ENCODE measurements at regions not wholly inside any gene's neighbourhood (a gene's known extent, or its start where the extent isn't known, plus 50 kb on each side); places are given as distances from the start of the nearest gene placed in this dataset.

DNA sequence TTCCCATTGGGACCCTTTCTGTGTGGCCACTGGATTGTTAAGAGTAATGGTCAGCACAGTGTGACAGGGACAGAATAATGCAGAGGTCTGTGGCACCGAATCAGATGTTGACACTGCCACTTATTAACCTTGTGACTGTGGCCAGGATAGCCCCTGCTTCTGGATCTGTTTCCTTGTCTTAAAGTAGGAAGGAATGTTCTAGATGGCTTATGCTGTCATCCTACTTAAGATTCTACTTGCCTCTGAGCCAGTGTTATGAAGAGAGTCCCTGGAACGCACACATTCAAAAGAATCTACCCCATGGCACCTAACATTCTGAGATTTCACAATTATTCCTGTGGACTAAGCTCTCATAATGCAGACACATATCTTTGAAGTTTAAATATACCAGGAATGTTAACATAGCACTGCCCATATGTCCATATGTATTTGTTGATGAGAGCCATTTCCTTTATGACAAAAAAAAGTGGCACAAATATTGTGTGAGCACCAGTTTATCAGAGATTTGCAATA is 612.7 kb downstream of the TLR4 start:
- DNase-seq (no peak), ATAC-seq (replicated peaks) (no peak)
- Mint-ChIP-seq H3K4me3 (no peak overlapping the region), H3K4me1 (no peaks in the 10 kb centered on the region), H3K27ac (no peak overlapping the region), H3K27me3 (peaks cover 0 to 5% of the 10 kb centered on the region in 2 donors), H3K9me3 (no peaks in the 10 kb centered on the region), H3K36me3 (no peaks in the 10 kb centered on the region)

DNA sequence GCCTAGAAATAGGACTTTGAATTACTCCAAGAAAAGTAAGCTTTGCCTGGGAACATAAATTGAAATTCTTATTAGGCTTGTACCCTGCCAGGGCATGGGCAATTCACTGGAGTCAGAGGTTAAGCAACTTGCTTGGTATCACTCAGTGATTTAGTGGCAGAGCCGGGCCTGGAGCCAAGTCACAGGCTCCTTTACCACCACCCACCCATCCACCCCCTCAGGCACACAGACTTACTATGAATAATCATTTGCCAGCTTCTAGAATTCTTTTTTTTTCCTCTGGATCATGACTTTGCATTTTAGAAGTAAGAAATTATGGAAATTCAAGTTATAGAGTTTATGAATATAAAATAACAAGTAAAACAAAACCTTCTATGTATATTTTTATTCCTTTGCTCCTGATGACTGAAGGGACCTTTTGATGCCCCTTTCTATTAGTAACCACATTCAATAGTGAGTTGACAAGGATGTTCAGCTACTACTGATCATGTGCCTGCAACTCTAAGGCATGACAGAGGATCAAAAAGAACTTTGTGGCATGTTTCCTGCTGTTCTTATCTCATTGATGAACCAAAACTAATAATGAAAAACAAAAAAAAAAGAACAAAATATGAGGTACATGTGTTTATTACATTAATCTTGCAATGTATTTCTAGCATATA is 614.7 kb downstream of the TLR4 start:
- no peak overlapping the region for H3K4me3 Mint-ChIP-seq
- DNase-seq (no peak), ATAC-seq (replicated peaks) (no peak)
- peaks cover 0 to 3% of the 10 kb centered on the region in 2 donors for H3K27me3 Mint-ChIP-seq
- no peak overlapping the region for H3K27ac Mint-ChIP-seq
- no peaks in the 10 kb centered on the region for H3K9me3 Mint-ChIP-seq
- no peaks in the 10 kb centered on the region for H3K4me1 Mint-ChIP-seq
- H3K36me3 Mint-ChIP-seq: no peaks in the 10 kb centered on the region

DNA sequence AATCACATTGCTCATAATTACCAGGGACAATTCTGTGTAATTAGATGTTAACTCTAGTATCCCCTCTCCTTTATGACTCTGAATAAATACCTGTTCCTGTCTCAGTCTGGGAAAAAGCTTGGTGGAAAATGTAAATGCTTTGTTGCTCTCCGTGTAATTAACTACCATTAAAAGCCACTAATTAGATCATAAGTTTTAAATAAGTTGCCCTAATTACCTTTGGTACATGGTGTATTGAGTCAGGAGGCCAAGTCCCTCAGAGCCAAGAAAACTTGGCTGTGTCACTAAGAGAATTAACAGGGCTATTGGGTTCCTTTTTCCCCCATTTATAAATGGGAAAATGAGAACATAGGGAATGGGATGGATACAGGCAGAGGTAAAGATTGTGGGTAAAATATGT is 617.6 kb downstream of the TLR4 start:
- DNase-seq (no peak), ATAC-seq (replicated peaks) (no peak)
- no peak overlapping the region for H3K4me3 Mint-ChIP-seq
- H3K27me3 Mint-ChIP-seq: no peaks in the 10 kb centered on the region
- H3K4me1 Mint-ChIP-seq: no peaks in the 10 kb centered on the region
- no peaks in the 10 kb centered on the region for H3K36me3 Mint-ChIP-seq
- no peaks in the 10 kb centered on the region for H3K9me3 Mint-ChIP-seq
- H3K27ac Mint-ChIP-seq: no peak overlapping the region

DNA sequence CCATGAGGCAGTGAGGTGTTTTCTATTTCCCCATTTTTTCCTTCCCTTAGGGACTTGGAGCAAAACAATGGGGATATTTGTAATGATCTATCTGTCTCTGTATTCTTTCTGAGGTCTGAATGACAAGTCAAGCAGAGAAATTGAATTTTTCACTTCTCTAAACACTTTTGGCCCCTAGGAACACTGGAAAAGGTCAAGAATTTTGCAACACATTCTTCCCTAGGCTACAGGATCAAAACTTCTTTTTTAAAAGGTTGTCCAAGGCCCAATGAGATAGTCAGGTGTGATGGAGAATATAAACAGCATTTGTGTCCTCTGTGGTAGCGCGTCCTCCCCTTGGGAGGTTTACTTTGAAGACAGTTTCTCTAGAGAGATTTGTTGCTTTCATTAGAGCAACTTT is 620.5 kb downstream of the TLR4 start:
- no peaks in the 10 kb centered on the region for H3K4me1 Mint-ChIP-seq
- no peak for DNase-seq
- H3K4me3 Mint-ChIP-seq: no peak overlapping the region
- no peaks in the 10 kb centered on the region for H3K9me3 Mint-ChIP-seq
- H3K27me3 Mint-ChIP-seq: no peaks in the 10 kb centered on the region
- H3K36me3 Mint-ChIP-seq: no peaks in the 10 kb centered on the region
- H3K27ac Mint-ChIP-seq: no peak overlapping the region
- no peak for ATAC-seq (replicated peaks)

DNA sequence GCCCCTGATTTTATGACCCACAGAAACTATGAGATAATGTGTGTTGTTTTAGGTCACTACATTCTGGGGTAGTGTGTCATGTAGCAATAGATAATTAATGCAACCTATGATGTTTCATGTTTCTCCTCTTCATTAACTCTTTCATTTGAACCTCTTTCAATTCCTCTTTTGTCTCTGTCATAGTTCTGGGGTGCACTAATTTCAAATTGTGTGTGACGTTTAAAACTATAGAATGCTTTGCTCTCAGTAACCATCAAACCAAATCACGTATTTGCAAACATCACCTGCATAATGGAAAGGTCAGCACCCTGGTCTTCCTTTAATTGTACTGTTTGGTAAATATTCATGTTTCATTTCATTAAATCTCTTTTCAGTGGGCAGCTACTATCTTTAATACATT is 621.6 kb downstream of the TLR4 start:
- Mint-ChIP-seq H3K4me1 (no peaks in the 10 kb centered on the region), H3K27me3 (no peaks in the 10 kb centered on the region), H3K36me3 (no peaks in the 10 kb centered on the region), H3K27ac (no peak overlapping the region), H3K9me3 (peaks cover 0 to 1% of the 10 kb centered on the region in 2 donors), H3K4me3 (no peak overlapping the region)
- ATAC-seq (replicated peaks) (no peak), DNase-seq (no peak)

DNA sequence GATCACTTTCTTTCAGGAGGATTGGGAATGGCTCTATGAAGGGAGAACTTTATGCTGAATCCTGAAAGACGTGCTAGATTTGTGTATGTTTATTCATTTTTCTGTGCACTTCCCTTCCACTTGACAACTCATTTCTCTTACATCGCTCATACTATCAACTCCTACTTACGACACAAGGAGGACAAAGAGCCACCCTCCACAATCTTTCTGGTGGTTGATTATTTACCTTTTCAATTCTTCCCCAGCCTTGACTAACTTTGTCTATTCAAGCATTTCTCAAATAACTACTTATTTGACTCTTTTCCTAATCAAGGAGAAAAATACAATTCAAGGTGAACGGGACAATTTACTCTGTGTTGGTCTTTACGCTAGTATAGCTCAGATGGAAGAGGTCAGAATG is 622.1 kb downstream of the TLR4 start:
- Mint-ChIP-seq H3K27ac (no peak overlapping the region), H3K9me3 (peaks cover 0 to 1% of the 10 kb centered on the region in 2 donors), H3K4me3 (no peak overlapping the region), H3K36me3 (no peaks in the 10 kb centered on the region), H3K27me3 (no peaks in the 10 kb centered on the region), H3K4me1 (no peaks in the 10 kb centered on the region)
- DNase-seq: no peak
- ATAC-seq (replicated peaks): no peak

DNA sequence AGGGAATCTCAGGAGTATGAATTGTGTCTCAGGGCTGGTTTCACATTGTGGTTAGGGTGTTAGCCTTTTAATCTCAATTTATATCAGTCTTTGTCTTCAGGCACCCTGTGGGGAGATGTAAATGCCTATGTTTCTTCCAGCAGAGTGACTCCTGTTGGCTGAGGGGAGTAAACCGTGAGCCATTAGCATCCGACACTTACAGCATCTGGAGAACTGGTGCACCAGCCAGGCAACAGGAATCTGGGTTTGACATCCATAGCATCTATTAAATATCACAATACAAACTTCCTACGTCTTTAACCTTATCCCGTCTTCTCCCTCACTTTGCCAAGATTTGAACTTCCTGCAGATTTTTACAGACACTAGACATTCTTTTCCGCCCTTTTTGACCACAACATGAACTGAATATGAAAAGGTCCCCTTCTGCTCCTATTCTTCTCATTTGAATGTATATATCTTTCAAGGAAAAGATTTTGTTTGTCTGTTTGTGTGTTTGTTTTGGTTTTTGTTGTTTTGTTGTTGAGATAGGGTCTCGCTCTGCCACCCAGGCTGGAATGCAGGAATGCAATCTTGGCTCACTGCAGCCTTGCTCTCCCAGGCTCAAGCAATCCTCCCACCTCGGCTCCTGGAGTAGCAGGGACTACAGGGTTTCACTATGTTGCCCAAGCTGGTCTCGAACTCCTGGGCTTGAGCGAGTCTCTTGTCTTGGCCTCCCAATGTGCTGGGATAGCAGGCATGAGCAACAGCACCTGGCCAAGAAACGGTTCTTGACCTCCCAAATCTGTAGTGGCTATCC is 626.2 kb downstream of the TLR4 start:
- no peak for ATAC-seq (replicated peaks)
- H3K27me3 Mint-ChIP-seq: no peaks in the 10 kb centered on the region
- peaks cover 0 to 3% of the 10 kb centered on the region in 2 donors for H3K9me3 Mint-ChIP-seq
- H3K27ac Mint-ChIP-seq: no peak overlapping the region
- no peak overlapping the region for H3K4me3 Mint-ChIP-seq
- H3K36me3 Mint-ChIP-seq: no peaks in the 10 kb centered on the region
- no peak for DNase-seq
- no peaks in the 10 kb centered on the region for H3K4me1 Mint-ChIP-seq

DNA sequence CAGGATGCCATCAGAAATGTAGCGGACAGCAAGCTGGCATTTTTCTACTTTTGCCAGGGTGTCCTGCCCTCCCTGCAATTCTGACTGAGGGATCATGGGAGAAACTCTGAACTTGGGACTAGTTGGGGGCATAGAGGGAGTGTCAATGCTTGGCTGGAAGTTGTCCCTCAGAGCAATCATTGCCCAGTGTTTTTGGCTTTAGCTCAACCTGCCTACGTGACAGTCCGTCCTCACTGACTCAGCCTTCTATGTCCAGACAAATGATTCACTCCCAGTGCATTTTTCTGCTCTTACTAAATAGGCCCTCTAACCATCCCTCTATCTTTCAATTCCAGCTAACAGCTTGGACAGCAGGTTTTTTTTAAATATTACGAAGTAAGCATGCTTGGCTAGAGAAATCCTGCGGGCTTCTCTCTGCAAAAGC is 627.4 kb downstream of the TLR4 start:
- DNase-seq: no peak
- ATAC-seq (replicated peaks): no peak
- Mint-ChIP-seq H3K9me3 (peaks cover 0 to 3% of the 10 kb centered on the region in 2 donors), H3K27ac (no peak overlapping the region), H3K27me3 (no peaks in the 10 kb centered on the region), H3K4me3 (no peak overlapping the region), H3K4me1 (no peaks in the 10 kb centered on the region), H3K36me3 (no peaks in the 10 kb centered on the region)

DNA sequence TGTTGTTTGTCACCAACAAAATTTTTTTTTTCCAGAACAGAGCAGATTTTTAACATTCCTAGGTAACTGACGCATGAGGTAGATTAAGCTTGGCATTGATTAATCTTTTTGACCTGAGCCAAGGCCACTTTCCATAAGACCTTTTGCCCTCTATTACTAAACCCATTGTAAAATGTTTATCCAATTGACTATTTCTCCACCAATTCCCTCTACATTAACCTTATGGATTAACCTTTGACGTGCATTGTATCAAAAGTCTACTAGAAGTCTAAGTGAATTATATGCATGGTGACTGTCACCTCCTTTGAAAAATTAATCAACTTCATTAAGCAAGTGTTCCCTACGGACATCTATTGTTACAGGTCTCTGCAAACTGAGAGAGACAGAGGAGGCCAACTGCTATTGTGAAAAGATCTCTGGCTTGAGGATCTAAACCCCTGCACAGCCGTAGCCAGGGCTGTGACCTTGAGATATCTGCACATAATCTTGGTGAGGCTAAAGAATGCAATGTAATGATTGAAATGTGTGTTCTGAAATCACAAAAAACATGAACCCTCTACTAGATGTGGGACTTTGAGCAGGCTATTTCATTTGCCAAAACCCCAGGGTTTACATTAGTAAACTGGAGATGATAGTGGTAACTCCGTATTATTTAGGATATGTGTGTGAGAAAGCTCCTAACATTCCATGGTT is 632.2 kb downstream of the TLR4 start:
- no peak overlapping the region for H3K4me3 Mint-ChIP-seq
- peaks cover 0 to 1% of the 10 kb centered on the region in 2 donors for H3K9me3 Mint-ChIP-seq
- H3K27me3 Mint-ChIP-seq: no peaks in the 10 kb centered on the region
- H3K36me3 Mint-ChIP-seq: no peaks in the 10 kb centered on the region
- H3K27ac Mint-ChIP-seq: no peak overlapping the region
- H3K4me1 Mint-ChIP-seq: no peaks in the 10 kb centered on the region
- ATAC-seq (replicated peaks) (no peak), DNase-seq (no peak)

DNA sequence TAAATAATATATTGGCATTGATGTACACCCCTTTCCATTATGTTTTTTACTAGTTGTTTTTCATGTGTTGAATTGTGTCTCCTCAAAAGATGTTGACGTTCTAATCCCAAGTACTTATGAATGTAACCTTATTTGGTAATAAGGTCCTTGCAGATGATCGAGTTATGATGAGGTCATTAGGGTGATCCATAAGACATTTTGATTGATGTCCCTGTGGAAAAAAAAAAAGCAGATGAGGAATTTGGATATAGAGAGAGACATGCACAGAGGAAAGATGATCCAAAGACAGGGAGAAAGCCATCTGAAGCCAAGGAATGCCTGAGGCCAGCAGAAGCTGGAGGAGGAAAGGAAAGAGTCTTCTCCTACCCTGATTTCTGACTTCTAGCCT is 632.7 kb downstream of the TLR4 start:
- no peak overlapping the region for H3K4me3 Mint-ChIP-seq
- H3K27ac Mint-ChIP-seq: no peak overlapping the region
- H3K36me3 Mint-ChIP-seq: no peaks in the 10 kb centered on the region
- H3K9me3 Mint-ChIP-seq: peaks cover 0 to 1% of the 10 kb centered on the region in 2 donors
- ATAC-seq (replicated peaks): no peak
- H3K27me3 Mint-ChIP-seq: no peaks in the 10 kb centered on the region
- no peaks in the 10 kb centered on the region for H3K4me1 Mint-ChIP-seq
- DNase-seq: no peak

DNA sequence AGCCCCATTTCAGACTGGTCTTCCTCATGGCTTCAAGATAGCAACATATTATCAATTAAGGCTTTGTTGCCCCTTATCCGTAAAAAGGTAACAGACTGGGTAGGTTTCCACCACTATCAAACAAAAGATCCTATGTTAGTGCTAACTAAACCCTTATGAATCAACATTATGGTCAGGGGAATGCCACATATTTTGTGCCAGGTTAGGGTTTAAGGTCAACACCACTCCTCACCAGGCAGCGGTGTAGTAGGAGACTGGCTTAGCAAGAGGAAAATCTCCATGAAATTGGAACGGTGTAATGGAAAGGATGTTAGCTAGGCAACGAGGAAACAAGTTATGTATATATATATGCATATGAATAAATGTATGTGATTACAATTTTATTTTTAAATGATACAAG is 655.8 kb downstream of the TLR4 start:
- H3K4me1 Mint-ChIP-seq: no peaks in the 10 kb centered on the region
- no peak overlapping the region for H3K27ac Mint-ChIP-seq
- H3K9me3 Mint-ChIP-seq: peaks cover 6 to 11% of the 10 kb centered on the region in 2 donors
- no peak for ATAC-seq (replicated peaks)
- H3K36me3 Mint-ChIP-seq: no peaks in the 10 kb centered on the region
- no peak for DNase-seq
- H3K27me3 Mint-ChIP-seq: no peaks in the 10 kb centered on the region
- H3K4me3 Mint-ChIP-seq: no peak overlapping the region

DNA sequence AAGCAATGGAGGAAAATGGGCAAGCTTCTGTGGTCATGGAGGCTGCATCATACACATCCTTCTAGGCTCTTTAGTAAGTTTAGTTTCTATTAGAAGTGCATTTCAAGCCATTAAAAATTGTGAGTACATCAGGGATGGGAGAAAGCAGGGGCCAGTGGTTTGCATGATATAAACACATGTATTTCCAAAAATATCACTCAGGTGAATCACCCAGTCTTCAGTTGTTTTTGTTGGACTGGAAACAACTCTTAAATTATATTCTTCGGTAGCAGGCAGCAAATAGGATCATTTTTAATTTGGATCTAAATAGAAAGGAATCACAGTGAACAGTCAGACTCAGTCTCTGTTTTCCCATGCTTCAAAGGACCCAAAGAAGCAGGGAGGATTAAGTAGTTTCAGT is 657.9 kb downstream of the TLR4 start:
- H3K36me3 Mint-ChIP-seq: no peaks in the 10 kb centered on the region
- peaks cover 6 to 11% of the 10 kb centered on the region in 2 donors for H3K9me3 Mint-ChIP-seq
- no peaks in the 10 kb centered on the region for H3K27me3 Mint-ChIP-seq
- no peak overlapping the region for H3K27ac Mint-ChIP-seq
- no peak for DNase-seq
- ATAC-seq (replicated peaks): no peak
- no peak overlapping the region for H3K4me3 Mint-ChIP-seq
- no peaks in the 10 kb centered on the region for H3K4me1 Mint-ChIP-seq

DNA sequence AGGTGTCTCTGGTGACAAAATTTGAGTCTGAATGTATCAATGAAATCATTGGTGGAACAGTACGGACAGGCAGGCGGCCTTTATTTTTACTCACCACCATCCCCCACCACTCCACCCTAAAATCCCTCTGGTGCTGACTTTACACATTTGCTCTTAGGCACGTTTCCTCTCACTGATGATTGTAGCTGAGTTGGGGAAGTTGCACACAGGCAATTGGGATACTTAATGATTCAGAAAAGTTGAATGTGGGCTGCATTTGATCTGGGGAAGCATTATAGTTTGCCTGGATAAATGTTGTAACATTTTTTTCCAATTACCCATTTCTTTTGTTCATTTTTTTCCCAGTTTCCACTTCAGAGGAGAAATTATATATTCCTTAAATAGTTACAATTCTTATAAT is 658.4 kb downstream of the TLR4 start:
- no peak for DNase-seq
- Mint-ChIP-seq H3K9me3 (peaks cover 6 to 11% of the 10 kb centered on the region in 2 donors), H3K27ac (no peak overlapping the region), H3K36me3 (no peaks in the 10 kb centered on the region), H3K4me3 (no peak overlapping the region), H3K27me3 (no peaks in the 10 kb centered on the region), H3K4me1 (no peaks in the 10 kb centered on the region)
- no peak for ATAC-seq (replicated peaks)

DNA sequence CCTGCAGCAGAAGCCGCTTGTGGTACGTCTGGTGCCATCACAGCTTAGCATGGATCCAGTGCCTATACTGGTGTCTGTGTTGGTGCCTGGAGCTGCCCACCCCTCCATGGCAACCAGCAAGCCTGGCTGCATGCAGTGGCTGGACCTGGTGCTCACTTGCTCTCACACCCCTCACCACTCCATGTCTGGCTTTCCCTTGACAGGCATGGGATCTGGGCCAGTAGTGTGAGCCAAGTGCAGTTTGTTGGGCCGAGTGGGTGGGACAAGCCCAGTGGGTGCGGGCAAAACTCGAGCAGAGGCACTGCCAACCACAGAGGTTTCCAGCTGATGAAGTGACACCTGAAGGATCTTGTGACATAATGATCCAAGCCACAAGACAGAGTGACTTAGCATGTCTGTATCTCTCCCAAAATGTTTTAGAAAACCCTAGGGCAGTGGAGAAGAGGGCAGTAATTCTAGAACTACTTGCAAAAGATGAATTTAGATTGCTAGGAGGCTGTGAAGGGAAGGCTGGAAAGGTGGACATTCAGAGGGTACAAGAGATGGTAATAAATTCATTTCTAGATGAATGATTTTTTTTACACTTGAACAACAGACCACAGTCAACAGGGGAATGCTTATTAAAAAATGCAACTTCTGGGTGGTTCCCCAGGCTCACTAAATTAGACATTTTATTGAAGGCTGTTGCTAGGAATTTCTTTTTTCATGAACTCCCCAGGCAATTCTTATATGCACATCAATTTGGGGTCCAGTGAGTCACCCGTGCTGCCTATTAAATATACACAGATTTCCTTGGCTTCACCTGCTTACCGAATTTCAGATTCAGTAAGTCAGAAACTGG is 660.3 kb downstream of the TLR4 start:
- no peaks in the 10 kb centered on the region for H3K27me3 Mint-ChIP-seq
- no peak overlapping the region for H3K4me3 Mint-ChIP-seq
- DNase-seq (no peak), ATAC-seq (replicated peaks) (no peak)
- H3K4me1 Mint-ChIP-seq: no peaks in the 10 kb centered on the region
- no peak overlapping the region for H3K27ac Mint-ChIP-seq
- peaks cover 6 to 12% of the 10 kb centered on the region in 2 donors for H3K9me3 Mint-ChIP-seq
- no peaks in the 10 kb centered on the region for H3K36me3 Mint-ChIP-seq
